HFF-Myc (cell line): ENCODE measurements at regions not wholly inside any gene's neighbourhood (a gene's known extent, or its start where the extent isn't known, plus 50 kb on each side); places are given as distances from the start of the nearest gene placed in this dataset.

Experiments
- DNase-seq: peaks from one replicate; pipeline ENCODE4 v3.0.0-alpha.2; 2011; ENCODE audit warnings: low read depth; ENCODE audit errors: extremely low read depth
- H3K4me3 ChIP-seq: replicated peaks from 2 replicates; pipeline ENCODE4 v1.5.1; 2011; ENCODE audit warnings: low read depth, mild to moderate bottlenecking, control low read depth, low read length
- CTCF ChIP-seq: IDR thresholded peaks from 2 replicates; pipeline ENCODE4 v1.5.1; 2012; ENCODE audit warnings: mild to moderate bottlenecking, low read depth, low read length, control low read depth; ENCODE audit errors: missing control alignments

GRCh38 chr3:70374179-70374578 lies 61.7 kb upstream of the MDFIC2 start:
- no peak overlapping the region for H3K4me3 ChIP-seq
- DNase-seq: no peak
- TF ChIP-seq CTCF: no peak
